Suppressor macrophage (primary cell): ENCODE measurements at regions not wholly inside any gene's neighbourhood (a gene's known extent, or its start where the extent isn't known, plus 50 kb on each side); places are given as distances from the start of the nearest gene placed in this dataset.
A peak's percentile ranks its signal among the peaks of the same experiment; 100 is the strongest.

Source experiments
- DNase-seq, 4 experiments: peaks; one replicate each; pipeline ENCODE4 v3.0.0-alpha.2; 2020 to 2022

- no peak for DNase-seq
Measured at GRCh38 chr2:56713161-56713676, 529.4 kb downstream of the CCDC85A start.

GRCh38 chr2:56713978-56714377 is 530.2 kb downstream of the CCDC85A start:
- no peak for DNase-seq

- no peak for DNase-seq
Measured at GRCh38 chr2:56714400-56714799, 530.6 kb downstream of the CCDC85A start.

- no peak for DNase-seq
Measured at GRCh38 chr2:56715683-56716082, 531.9 kb downstream of the CCDC85A start.

GRCh38 chr2:56718413-56718812 is 534.6 kb downstream of the CCDC85A start:
- no peak for DNase-seq

GRCh38 chr2:56729212-56729611 is 545.4 kb downstream of the CCDC85A start:
- no peak for DNase-seq

GRCh38 chr2:56732946-56733345 is 549.2 kb downstream of the CCDC85A start:
- DNase-seq: no peak

- DNase-seq: no peak
Measured at GRCh38 chr2:56739413-56739812, 555.6 kb downstream of the CCDC85A start.

GRCh38 chr2:56741601-56742102 is 557.9 kb downstream of the CCDC85A start:
- DNase-seq: peak in 1 of 4 experiments; percentile 1

GRCh38 chr2:56743807-56744206 is 560.0 kb downstream of the CCDC85A start:
- no peak for DNase-seq

- peak in 2 of 4 experiments; percentile 19 to 27 for DNase-seq
Measured at GRCh38 chr2:56749152-56749752, 565.5 kb downstream of the CCDC85A start.

GRCh38 chr2:56753182-56753581 is 569.4 kb downstream of the CCDC85A start:
- DNase-seq: no peak

GRCh38 chr2:56754066-56754615 is 570.4 kb downstream of the CCDC85A start:
- DNase-seq: no peak

GRCh38 chr2:56754627-56755026 is 570.8 kb downstream of the CCDC85A start:
- DNase-seq: no peak

GRCh38 chr2:56757884-56758545 is 574.2 kb downstream of the CCDC85A start:
- DNase-seq: no peak

- no peak for DNase-seq
Measured at GRCh38 chr2:56763683-56764082, 579.9 kb downstream of the CCDC85A start.

- no peak for DNase-seq
Measured at GRCh38 chr2:56768973-56769372, 585.2 kb downstream of the CCDC85A start.

- no peak for DNase-seq
Measured at GRCh38 chr2:56770490-56770889, 586.7 kb downstream of the CCDC85A start.

- DNase-seq: no peak
Measured at GRCh38 chr2:56784046-56784445, 600.3 kb downstream of the CCDC85A start.

- no peak for DNase-seq
Measured at GRCh38 chr2:56801214-56801613, 617.4 kb downstream of the CCDC85A start.

GRCh38 chr2:56801770-56802169 is 618.0 kb downstream of the CCDC85A start:
- DNase-seq: no peak

GRCh38 chr2:56803596-56803995 is 619.8 kb downstream of the CCDC85A start:
- no peak for DNase-seq

GRCh38 chr2:56806924-56807323 is 623.1 kb downstream of the CCDC85A start:
- no peak for DNase-seq

GRCh38 chr2:56807861-56808260 is 624.1 kb downstream of the CCDC85A start:
- no peak for DNase-seq
